HL-60 (cell line): ENCODE measurements at regions not wholly inside any gene's neighbourhood (a gene's known extent, or its start where the extent isn't known, plus 50 kb on each side); places are given as distances from the start of the nearest gene placed in this dataset.

Experiments
- DNase-seq, 2 experiments: peaks; one replicate each; pipeline ENCODE4 v3.0.0-alpha.2; 2010 to 2020; ENCODE audit warnings: low read depth in 1 of 2, low spot score in 1 of 2
- H3K27ac ChIP-seq: fragments of 250-450 bp; sonication (Bioruptor Pico); replicated peaks from 2 replicates; pipeline ENCODE4 v1.5.1; 2020; ENCODE audit warnings: mild to moderate bottlenecking, moderate library complexity
- H3K27me3 ChIP-seq: fragments of 250-450 bp; sonication (Bioruptor Pico); 2 replicates; pipeline ENCODE4 v1.5.1; 2021; ENCODE audit warnings: mild to moderate bottlenecking, moderate library complexity; ENCODE audit not compliant: insufficient read depth, poor library complexity, severe bottlenecking
- H3K4me3 ChIP-seq: replicated peaks from 2 replicates; pipeline ENCODE4 v1.5.1; 2011; ENCODE audit warnings: mild to moderate bottlenecking, control low read depth, low read length; ENCODE audit not compliant: insufficient read depth
- CTCF ChIP-seq: IDR thresholded peaks from one replicate; pipeline ENCODE4 v1.5.1; 2011; ENCODE audit warnings: low read length, control low read depth, inconsistent platforms; ENCODE audit not compliant: insufficient read depth
- GABPA ChIP-seq: IDR thresholded peaks from 2 replicates; pipeline ENCODE4 v1.6.1; 2012; ENCODE audit warnings: low read depth
- POLR2AphosphoS5 ChIP-seq: IDR thresholded peaks from 2 replicates; pipeline ENCODE4 v1.6.1; 2012; ENCODE audit warnings: low read depth
- REST ChIP-seq: IDR thresholded peaks from 2 replicates; pipeline ENCODE4 v1.6.1; 2012; ENCODE audit warnings: low read depth; ENCODE audit not compliant: insufficient replicate concordance
- SPI1 ChIP-seq: IDR thresholded peaks from 2 replicates; pipeline ENCODE4 v1.6.1; 2012; ENCODE audit warnings: low read depth, mild to moderate bottlenecking, borderline replicate concordance

- no peaks in the 10 kb centered on the region for H3K27me3 ChIP-seq
- no peak overlapping the region for H3K4me3 ChIP-seq
- TF ChIP-seq REST, result no peak
- no peak for TF ChIP-seq GABPA
- no peak for TF ChIP-seq CTCF
- no peak for TF ChIP-seq SPI1
- no peak for TF ChIP-seq POLR2AphosphoS5
- no peak overlapping the region for H3K27ac ChIP-seq
- DNase-seq, result no peak
These were observed 536.6 kb upstream of the CAMK1G start for GRCh38 chr1:209046935-209047334.

- no peak for TF ChIP-seq SPI1
- TF ChIP-seq CTCF, result no peak
- no peak for TF ChIP-seq GABPA
- TF ChIP-seq REST, result no peak
- no peak for TF ChIP-seq POLR2AphosphoS5
- Histone ChIP-seq H3K27ac (no peak overlapping the region), H3K27me3 (no peaks in the 10 kb centered on the region), H3K4me3 (no peak overlapping the region)
- no peak for DNase-seq
These were observed 534.4 kb upstream of the CAMK1G start for GRCh38 chr1:209048941-209049669.

- DNase-seq, result no peak
- Histone ChIP-seq H3K27me3 (no peaks in the 10 kb centered on the region), H3K27ac (no peak overlapping the region), H3K4me3 (no peak overlapping the region)
- TF ChIP-seq CTCF, result no peak
These were observed 531.9 kb upstream of the CAMK1G start for GRCh38 chr1:209051570-209051969.

GRCh38 chr1:209053587-209053986, 529.9 kb upstream of the CAMK1G start:
- Histone ChIP-seq H3K27ac (no peak overlapping the region), H3K4me3 (no peak overlapping the region), H3K27me3 (no peaks in the 10 kb centered on the region)
- TF ChIP-seq POLR2AphosphoS5, result no peak
- no peak for TF ChIP-seq REST
- no peak for TF ChIP-seq GABPA
- TF ChIP-seq SPI1, result no peak
- no peak for TF ChIP-seq CTCF
- DNase-seq, result no peak
